T-helper 2 cell treated with Interferon-gamma antibody and Interleukin-4, amounts not matched to agents 5 μg/mL and 100 μg/mL, for 36 hours (primary cell): ENCODE measurements at regions not wholly inside any gene's neighbourhood (a gene's known extent, or its start where the extent isn't known, plus 50 kb on each side); places are given as distances from the start of the nearest gene placed in this dataset.
"Not testable (repeated sequence)": the region's sequence is repeated elsewhere in the genome, so short reads cannot be mapped to it uniquely, and the experiment has no call there.

Experiments
- DNase-seq: peaks from one replicate; pipeline ENCODE4 v3.0.0; 2021; ENCODE audit warnings: low spot score
- H3K27ac Mint-ChIP-seq: one replicate; pipeline ENCODE4 v1.8.0; 2021; ENCODE audit warnings: mild to moderate bottlenecking, mixed read lengths
- H3K27me3 Mint-ChIP-seq: one replicate; pipeline ENCODE4 v1.8.0; 2021; ENCODE audit warnings: low read depth, mixed read lengths
- H3K36me3 Mint-ChIP-seq: one replicate; pipeline ENCODE4 v1.8.0; 2021; ENCODE audit warnings: low read depth, mixed read lengths
- H3K4me1 Mint-ChIP-seq: one replicate; pipeline ENCODE4 v1.8.0; 2021; ENCODE audit warnings: low read depth, mixed read lengths
- H3K4me3 Mint-ChIP-seq: one replicate; pipeline ENCODE4 v1.8.0; 2022; ENCODE audit warnings: mild to moderate bottlenecking, moderate library complexity, mixed read lengths
- H3K9me3 Mint-ChIP-seq: one replicate; pipeline ENCODE4 v1.8.0; 2021; ENCODE audit warnings: mixed read lengths

DNA sequence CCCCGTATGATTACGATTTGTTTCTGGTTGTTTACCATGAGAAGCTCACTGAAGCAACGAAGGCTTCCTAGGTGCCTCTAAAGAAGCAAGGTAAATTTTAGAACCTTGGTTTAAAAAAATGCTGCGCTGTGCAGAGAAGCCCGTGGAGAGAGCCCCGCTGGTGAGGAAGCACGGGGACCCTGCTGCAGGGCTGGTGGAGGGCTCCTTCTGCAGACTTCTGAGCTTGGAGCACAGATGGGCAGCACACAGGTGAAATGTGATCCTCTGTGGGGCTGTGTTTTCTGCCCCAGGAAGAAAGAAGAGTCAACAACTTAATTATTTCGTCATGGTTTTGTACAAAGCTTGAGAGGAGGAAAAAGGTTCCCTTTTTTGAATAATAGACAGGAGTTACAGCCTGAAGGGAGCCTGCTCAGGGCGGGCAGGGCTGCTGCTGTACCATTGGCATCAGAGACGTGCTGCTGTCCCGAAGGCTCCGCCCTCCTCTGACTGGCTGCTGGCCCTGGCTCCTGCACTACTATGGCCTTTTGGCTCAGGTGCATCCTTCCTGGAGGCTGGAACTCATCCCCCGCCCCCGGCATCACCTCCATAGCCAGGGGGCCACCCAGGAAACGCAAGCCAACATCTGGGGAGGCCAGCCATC, 108.0 kb upstream of the PLGLB2 start:
- H3K27ac Mint-ChIP-seq, DNase-seq, H3K27me3 Mint-ChIP-seq, H3K9me3 Mint-ChIP-seq, H3K36me3 Mint-ChIP-seq, H3K4me1 Mint-ChIP-seq, H3K4me3 Mint-ChIP-seq: not testable (repeated sequence)

DNA sequence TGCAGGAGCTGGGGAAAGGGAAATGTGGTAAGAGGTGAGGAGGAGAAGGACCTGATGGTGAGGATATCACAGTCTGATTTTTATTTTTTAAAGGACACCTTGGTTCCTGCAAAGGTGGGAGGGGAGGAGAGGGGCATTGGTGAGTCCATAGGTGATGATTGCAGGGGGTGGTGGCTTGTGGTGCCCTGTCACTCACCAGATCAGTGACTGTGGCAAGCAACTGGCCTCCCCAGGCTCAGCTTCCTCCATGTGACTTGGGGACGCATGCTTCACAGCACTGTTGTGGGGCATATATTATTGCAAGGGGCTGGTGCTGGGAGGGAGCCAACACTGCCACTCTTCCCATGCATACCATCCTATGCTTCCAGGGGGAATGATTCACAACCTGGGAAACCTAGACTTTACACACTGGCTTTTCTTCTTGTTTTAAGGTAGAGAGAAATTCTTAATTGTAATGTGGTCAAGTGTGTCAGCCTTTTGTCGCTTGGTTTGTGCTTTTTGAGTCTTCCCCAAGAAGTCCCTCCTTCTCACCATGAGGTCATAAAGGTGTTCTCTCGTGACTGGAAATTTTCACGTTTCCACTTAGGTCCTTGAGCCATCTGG, 106.8 kb upstream of the PLGLB2 start:
- DNase-seq, H3K4me1 Mint-ChIP-seq, H3K27ac Mint-ChIP-seq, H3K36me3 Mint-ChIP-seq, H3K27me3 Mint-ChIP-seq, H3K9me3 Mint-ChIP-seq, H3K4me3 Mint-ChIP-seq: not testable (repeated sequence)

DNA sequence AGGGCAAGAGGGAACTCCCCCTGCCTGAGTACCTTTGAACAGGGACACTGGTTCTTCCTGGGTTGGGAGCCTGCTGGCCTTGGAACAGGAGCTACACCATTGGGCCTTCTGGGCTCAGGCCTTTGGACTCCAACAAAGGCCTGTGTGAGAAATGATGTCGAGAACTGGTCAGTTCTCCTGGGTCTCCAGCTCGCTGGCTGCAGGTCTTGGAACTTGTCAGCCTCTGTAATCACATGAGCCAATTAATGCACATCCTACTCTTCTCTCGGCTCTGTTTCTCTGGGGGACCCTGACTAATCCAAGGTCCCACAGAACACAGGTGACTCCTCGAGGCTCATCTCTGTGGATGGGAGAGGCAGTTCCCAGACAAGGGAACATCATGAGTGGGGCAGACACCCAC, 104.7 kb upstream of the PLGLB2 start:
- H3K4me1 Mint-ChIP-seq, DNase-seq, H3K4me3 Mint-ChIP-seq, H3K27ac Mint-ChIP-seq, H3K36me3 Mint-ChIP-seq, H3K27me3 Mint-ChIP-seq, H3K9me3 Mint-ChIP-seq: not testable (repeated sequence)

DNA sequence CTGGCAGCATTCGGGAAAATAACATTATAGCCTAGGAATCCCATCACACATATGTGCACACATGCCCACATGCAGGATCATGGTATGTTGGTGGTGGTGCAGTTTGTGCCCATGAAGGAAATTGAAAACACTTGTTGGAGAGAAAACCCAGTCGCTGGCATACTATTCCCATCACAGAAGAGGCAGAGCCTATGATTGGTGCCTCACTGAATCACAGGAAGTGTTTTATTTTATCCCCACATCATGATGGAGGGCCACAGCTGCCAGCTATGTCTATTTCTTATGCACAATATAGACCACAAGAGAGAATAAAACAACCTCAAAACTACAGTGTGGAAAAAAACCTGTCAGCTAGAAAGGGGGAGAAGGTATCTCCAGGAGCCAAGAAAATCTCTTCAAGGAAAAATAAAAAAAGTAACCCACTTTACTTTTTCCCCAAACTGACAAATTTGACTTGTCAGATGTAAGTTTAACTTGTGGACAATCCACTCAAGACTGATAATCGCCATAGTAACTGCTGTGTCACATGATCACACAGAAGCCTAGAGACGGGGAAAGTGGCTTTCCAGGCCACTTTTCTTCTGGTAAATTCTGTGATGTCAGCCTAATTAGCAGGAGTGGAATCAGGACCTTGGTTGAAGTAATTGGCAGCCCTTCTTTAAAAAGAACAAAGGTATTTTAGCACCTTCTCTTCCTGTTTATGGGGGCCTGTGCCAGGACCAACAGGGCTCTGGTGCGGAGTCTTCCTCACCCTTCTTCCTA, 100.0 kb upstream of the PLGLB2 start:
- H3K27ac Mint-ChIP-seq, H3K36me3 Mint-ChIP-seq, H3K27me3 Mint-ChIP-seq, DNase-seq, H3K9me3 Mint-ChIP-seq, H3K4me3 Mint-ChIP-seq, H3K4me1 Mint-ChIP-seq: not testable (repeated sequence)

DNA sequence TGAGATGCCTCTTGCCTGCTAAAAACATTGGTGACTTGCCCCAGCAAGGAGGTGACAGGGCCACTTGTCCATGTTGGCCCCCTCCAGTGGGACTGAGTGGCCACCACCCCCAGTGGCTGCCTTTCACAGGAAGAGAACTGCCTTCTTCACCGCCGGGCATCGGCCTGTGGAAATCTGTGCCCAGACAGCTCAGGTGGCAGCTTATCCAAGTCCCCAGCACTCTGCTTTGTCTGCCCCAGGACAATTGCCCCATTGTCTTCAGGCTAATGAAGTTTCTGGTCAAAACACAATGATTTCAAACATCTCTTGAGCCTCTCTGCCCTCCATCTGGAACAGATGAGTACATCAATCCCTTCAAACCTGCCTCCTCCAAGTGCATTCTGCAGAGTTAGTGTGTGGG, 99.1 kb upstream of the PLGLB2 start:
- not testable (repeated sequence) for H3K4me3 Mint-ChIP-seq, H3K4me1 Mint-ChIP-seq, DNase-seq, H3K27ac Mint-ChIP-seq, H3K27me3 Mint-ChIP-seq, H3K9me3 Mint-ChIP-seq, H3K36me3 Mint-ChIP-seq

DNA sequence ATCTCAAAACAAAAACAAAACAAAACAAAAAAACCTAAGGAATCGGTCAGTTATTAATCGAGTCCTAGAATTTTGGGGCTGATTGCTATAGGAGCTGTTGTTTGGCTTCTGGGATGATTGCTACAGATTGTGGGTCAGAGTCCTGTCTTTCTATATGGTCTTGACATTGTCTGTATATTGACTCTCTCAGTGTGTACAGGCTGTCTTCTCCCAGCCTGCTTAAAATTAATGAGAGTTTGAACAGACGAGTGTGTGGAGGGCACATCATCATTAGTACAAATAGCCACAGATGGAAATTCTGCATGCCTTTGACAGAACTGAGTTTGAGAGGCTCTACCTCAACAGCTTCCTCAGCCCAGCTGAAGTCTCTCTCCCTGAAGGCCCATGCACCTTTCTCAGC, 98.0 kb upstream of the PLGLB2 start:
- H3K27ac Mint-ChIP-seq, H3K4me3 Mint-ChIP-seq, H3K4me1 Mint-ChIP-seq, DNase-seq, H3K27me3 Mint-ChIP-seq, H3K36me3 Mint-ChIP-seq, H3K9me3 Mint-ChIP-seq: not testable (repeated sequence)

DNA sequence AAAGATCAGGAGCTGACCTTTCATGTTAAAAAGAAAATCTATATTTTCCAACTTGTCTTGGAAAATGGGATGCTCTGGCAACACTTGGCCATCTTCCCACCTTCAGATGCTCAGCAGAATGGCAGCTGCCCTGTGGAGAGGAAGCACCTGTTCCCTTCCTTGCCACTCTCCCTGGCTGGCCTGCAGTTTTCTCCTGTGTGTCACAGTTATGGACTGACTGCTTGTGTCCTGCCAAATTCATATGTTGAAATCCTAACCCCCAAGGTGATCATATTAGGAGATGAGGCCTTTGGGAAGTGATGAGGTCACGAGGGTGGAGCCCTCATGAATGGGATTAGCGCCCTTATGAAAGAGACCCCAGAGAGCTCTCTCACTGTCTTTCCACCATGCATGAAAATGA, 97.0 kb upstream of the PLGLB2 start:
- not testable (repeated sequence) for H3K36me3 Mint-ChIP-seq, H3K4me3 Mint-ChIP-seq, DNase-seq, H3K27ac Mint-ChIP-seq, H3K27me3 Mint-ChIP-seq, H3K9me3 Mint-ChIP-seq
- H3K4me1 Mint-ChIP-seq: peaks cover 11% of the 10 kb centered on the region

DNA sequence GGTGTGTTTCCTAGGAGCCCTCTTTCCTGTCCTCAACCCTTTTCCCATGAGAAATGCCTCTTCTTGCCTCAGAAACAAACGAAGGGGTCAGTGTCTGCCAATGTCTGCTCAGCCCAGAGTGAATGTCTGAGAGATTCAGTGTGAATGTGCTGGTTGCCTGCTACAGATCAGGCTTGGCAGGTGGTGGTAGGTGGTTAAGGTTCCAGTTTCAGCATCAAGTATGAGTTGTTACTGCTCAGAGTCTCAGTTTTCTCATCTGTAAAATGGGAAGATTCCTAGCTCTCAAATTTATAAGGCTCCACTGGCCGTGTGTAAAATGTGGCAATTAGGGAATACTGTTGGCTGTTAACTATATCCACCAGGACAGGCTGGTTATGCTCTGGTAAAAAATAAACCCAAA, 96.3 kb upstream of the PLGLB2 start:
- H3K27ac Mint-ChIP-seq, DNase-seq, H3K27me3 Mint-ChIP-seq, H3K9me3 Mint-ChIP-seq, H3K36me3 Mint-ChIP-seq, H3K4me3 Mint-ChIP-seq: not testable (repeated sequence)
- peaks cover 11% of the 10 kb centered on the region for H3K4me1 Mint-ChIP-seq

DNA sequence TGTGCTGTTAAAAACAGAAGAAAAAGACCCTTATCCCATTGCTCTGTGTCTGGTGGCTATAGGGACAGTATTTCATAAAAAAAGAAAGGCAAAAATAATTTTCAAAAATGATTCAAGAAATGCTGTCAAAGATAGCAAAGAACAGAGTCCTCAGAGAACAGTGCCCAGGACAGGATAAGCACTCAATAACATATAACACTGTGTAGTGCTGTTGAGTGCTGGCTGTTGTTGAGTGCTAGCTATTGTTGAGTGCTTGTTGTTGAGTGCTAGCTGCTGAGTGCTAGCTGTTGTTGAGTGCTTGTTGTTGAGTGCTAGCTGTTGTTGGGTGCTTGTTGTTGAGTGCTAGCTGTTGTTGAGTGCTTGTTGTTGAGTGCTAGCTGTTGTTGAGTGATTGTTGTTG, 94.5 kb upstream of the PLGLB2 start:
- not testable (repeated sequence) for H3K9me3 Mint-ChIP-seq, H3K4me3 Mint-ChIP-seq, H3K27ac Mint-ChIP-seq, H3K36me3 Mint-ChIP-seq, H3K27me3 Mint-ChIP-seq, DNase-seq
- peaks cover 11% of the 10 kb centered on the region for H3K4me1 Mint-ChIP-seq

DNA sequence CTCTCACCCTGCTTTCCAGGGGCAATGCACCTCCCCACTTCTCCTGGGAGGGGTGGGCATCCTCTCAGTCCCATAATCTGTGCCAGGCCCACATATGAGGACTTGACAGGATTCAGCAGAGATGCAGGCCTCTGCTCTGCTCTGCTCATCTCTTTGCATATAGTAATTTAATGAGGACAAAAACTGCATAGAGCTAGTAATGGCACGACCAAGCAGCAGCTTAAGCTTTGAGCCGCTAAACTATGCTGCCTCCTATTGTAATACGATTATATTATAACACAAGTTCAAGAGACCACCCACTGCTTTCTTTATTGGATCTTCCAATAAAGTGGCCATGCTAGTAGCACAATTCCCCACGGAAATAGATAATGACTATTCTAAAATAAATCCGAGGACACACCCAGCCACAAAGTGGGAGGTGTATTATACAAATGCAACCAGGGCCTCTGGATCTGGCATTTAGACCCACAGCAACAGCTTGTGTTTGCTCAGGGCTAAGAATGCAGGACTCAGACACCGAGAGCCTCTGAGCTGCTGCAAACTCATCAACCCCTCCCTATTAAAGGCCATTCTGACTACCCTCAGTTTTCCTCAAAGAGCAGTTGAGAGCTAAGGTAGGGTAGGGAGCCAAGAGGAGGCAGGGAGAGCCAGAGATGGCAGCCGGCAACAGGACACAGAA, 93.6 kb upstream of the PLGLB2 start:
- H3K27me3 Mint-ChIP-seq, H3K27ac Mint-ChIP-seq, H3K4me3 Mint-ChIP-seq, DNase-seq, H3K9me3 Mint-ChIP-seq, H3K36me3 Mint-ChIP-seq: not testable (repeated sequence)
- H3K4me1 Mint-ChIP-seq: peaks cover 11% of the 10 kb centered on the region

DNA sequence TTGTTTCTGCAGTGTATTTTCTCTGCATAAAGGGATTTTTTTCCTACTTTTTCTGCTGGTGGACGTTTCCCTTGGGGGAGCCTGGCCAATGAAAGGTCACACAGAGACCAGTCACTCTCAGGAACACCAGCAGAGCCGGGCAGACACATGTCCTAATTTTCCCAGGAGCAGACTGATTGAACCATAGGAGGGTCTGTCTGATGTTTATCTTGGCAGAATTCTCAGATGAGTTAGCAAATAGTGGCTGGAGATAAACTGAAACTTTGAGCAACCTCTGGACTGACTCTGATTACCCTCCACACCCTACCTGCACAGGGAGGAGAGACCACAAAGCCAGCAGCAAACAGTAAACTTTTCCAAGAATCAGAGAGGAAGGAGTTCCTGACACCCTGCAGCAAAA, 90.0 kb upstream of the PLGLB2 start:
- not testable (repeated sequence) for H3K27me3 Mint-ChIP-seq

DNA sequence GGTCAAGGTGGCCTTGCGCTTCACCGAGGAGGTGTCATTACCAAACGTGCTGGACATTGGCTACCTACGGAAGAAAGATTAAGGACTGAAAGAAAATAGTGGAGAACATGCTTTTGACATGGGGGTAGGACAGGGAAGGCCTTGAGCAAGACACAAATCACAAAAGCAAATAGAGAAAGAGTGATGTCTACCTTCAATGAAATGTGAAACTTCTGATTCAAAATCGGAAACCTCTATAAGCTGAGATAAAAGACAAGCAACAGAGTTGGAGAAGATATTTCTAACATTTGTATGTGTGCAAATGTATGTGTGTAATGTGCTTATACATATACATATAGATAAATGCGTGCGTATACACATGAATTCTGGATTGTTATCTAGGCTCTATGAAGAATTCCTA, 89.5 kb upstream of the PLGLB2 start:
- DNase-seq, H3K4me1 Mint-ChIP-seq, H3K4me3 Mint-ChIP-seq, H3K36me3 Mint-ChIP-seq, H3K27me3 Mint-ChIP-seq, H3K9me3 Mint-ChIP-seq: not testable (repeated sequence)
- peak overlapping the region; percentile 49 for H3K27ac Mint-ChIP-seq

More for the DNA sequence above, 90.0 kb upstream of the PLGLB2 start:
- H3K4me3 Mint-ChIP-seq: peak overlapping the region; percentile 56
- DNase-seq: peak; percentile 12
- not testable (repeated sequence) for H3K9me3 Mint-ChIP-seq, H3K4me1 Mint-ChIP-seq, H3K27ac Mint-ChIP-seq, H3K36me3 Mint-ChIP-seq

DNA sequence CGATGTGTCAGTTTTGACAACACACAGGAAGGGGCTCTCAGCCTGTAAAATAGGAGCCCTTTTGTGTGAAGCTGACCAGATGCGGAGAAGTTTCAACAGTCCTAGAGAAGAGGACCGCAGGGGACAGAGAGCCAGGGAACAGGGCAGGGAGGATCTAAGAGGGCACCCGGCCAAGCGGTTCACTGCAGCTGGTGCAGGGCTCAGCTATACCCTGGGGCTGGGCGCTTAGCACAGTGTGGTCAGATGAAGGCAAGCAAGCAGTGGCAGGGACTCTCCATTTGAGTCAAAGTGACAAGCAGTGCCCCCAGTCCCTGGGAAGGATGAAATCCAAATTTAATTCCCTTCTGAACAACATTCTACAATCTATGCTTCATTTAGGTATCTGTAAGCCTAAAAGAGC, 88.9 kb upstream of the PLGLB2 start:
- not testable (repeated sequence) for DNase-seq, H3K36me3 Mint-ChIP-seq, H3K4me3 Mint-ChIP-seq, H3K4me1 Mint-ChIP-seq, H3K27me3 Mint-ChIP-seq, H3K27ac Mint-ChIP-seq, H3K9me3 Mint-ChIP-seq

DNA sequence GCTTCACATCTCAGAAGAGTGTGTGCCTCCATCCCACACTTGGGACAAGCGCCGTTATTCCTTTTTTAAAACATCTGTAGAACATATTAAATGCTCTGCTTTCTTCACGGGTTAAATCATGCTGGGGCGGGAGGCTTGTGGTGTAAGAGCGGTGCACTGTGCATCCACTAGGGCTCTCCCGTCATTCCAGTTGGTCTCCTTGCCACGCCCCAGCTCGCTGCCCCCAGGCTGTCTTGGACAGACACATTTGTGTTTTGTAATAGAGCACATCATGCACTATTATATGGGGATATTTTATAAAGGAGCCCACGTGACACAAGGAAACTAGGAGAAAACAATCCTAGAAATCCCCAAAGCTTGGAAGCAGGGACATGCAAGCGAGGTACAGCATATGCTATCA, 87.7 kb upstream of the PLGLB2 start:
- peak overlapping the region; percentile 49 for H3K27ac Mint-ChIP-seq
- not testable (repeated sequence) for DNase-seq, H3K9me3 Mint-ChIP-seq, H3K4me3 Mint-ChIP-seq, H3K27me3 Mint-ChIP-seq, H3K36me3 Mint-ChIP-seq, H3K4me1 Mint-ChIP-seq
